Caco-2 (cell line): ENCODE measurements at regions not wholly inside any gene's neighbourhood (a gene's known extent, or its start where the extent isn't known, plus 50 kb on each side); places are given as distances from the start of the nearest gene placed in this dataset.

Experiments used
- BruUV-seq: library from RNA; stranded (reverse); fragments of 400-500 nt; replicated peaks from 2 replicates; lab custom pipeline; 2021; lab: Mats Ljungman, UMichigan
- CTCF ChIA-PET: fragments of 300-600 bp; sonication (Branson Sonifier 250); formaldehyde crosslinking; loops from one replicate; lab custom pipeline; 2022; ENCODE audit warnings: antibody characterized with exemption; lab: Charles Lee
- POLR2A ChIA-PET: fragments of 300-600 bp; sonication (Branson Sonifier 250); formaldehyde crosslinking; loops from one replicate; lab custom pipeline; 2022; ENCODE audit warnings: antibody characterized with exemption; lab: Charles Lee
- DNase-seq, 2 experiments: peaks; one replicate each; pipeline versions ENCODE4 v3.0.0 to v3.0.0-alpha.2; 2020 to 2022
- H3K27me3 ChIP-seq: replicated peaks from 2 replicates; pipeline ENCODE4 v1.6.0; 2011; ENCODE audit warnings: low read length; ENCODE audit not compliant: control insufficient read depth, insufficient read depth
- H3K36me3 ChIP-seq: 2 replicates; pipeline ENCODE4 v1.5.1; 2011; ENCODE audit warnings: low read length; ENCODE audit not compliant: control insufficient read depth, insufficient read depth
- H3K4me1 ChIP-seq: fragments of 250-450 bp; sonication (Bioruptor Pico); 2 replicates; pipeline ENCODE4 v1.5.1; 2020; ENCODE audit warnings: mild to moderate bottlenecking
- H3K4me3 ChIP-seq: 2 replicates; pipeline ENCODE4 v1.5.1; 2011; ENCODE audit warnings: low read depth, mild to moderate bottlenecking, control low read depth, low read length
- H3K9me3 ChIP-seq: fragments of 250-450 bp; sonication (Bioruptor Pico); 2 replicates; pipeline ENCODE4 v1.5.1; 2020; ENCODE audit warnings: mild to moderate bottlenecking, moderate library complexity
- H3K27ac Mint-ChIP-seq: one replicate; pipeline ENCODE4 v1.8.0; 2022; ENCODE audit warnings: mixed read lengths; ENCODE audit not compliant: unreplicated experiment
- H3K27me3 Mint-ChIP-seq: one replicate; pipeline ENCODE4 v1.8.0; 2022; ENCODE audit warnings: mixed read lengths; ENCODE audit not compliant: insufficient read depth, unreplicated experiment
- H3K36me3 Mint-ChIP-seq: one replicate; pipeline ENCODE4 v1.8.0; 2022; ENCODE audit warnings: mild to moderate bottlenecking, mixed read lengths; ENCODE audit not compliant: insufficient read depth, unreplicated experiment
- H3K4me1 Mint-ChIP-seq: one replicate; pipeline ENCODE4 v1.8.0; 2022; ENCODE audit warnings: low read depth, mixed read lengths; ENCODE audit not compliant: unreplicated experiment
- H3K4me3 Mint-ChIP-seq: one replicate; pipeline ENCODE4 v1.8.0; 2022; ENCODE audit warnings: mild to moderate bottlenecking, moderate library complexity, mixed read lengths; ENCODE audit not compliant: unreplicated experiment
- H3K9me3 Mint-ChIP-seq: one replicate; pipeline ENCODE4 v1.8.0; 2022; ENCODE audit warnings: mixed read lengths; ENCODE audit not compliant: unreplicated experiment
- intact Hi-C: fragments of 100-400 bp; cut with micrococcal nuclease; formaldehyde crosslinking; loops from one replicate; pipeline ENCODE4 v1.10.0; 2022; ENCODE audit not compliant: unreplicated experiment
- TF ChIP-seq, protein P1 (sequence below), 2 experiments: fragments of 200-600 bp in 1 of 2; IDR thresholded peaks; 1 replicate in 1 of 2; 2 replicates in 1 of 2; pipeline versions ENCODE4 v1.5.1 to v1.8.0; 2011 to 2022; ENCODE audit warnings: antibody characterized with exemption in 1 of 2, control low read depth in 1 of 2, inconsistent platforms in 1 of 2, low read depth in 1 of 2, low read length in 1 of 2, mild to moderate bottlenecking in 1 of 2, moderate library complexity in 1 of 2; ENCODE audit not compliant: insufficient read depth in 1 of 2, severe bottlenecking in 1 of 2, unreplicated experiment in 1 of 2

DNA sequence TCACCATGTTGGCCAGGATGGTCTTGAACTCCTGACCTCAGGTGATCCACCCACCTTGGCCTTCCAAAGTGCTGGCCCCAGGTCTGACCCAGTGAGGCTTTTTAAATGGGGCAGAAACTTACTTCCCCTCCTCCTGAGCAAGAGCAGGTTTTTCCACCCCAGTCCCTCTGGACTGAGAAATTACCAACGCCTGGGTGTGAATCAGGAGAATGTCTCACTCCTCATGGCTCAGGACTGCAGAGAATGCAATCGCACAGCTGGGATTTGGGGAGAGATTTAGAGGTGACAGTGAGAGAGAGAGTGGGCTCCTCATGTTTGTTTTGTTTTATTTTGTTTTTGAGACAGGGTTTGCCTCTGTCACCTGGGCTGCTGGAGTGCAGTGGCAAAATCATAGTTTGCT is 203.6 kb downstream of the RAB11FIP4 start:
- Mint-ChIP-seq H3K36me3 (no peaks in the 10 kb centered on the region), H3K27ac (no peak overlapping the region), H3K27me3 (no peaks in the 10 kb centered on the region), H3K4me3 (no peak overlapping the region), H3K4me1 (peaks cover 15% of the 10 kb centered on the region), H3K9me3 (no peaks in the 10 kb centered on the region)
- intact Hi-C loops, result no loop called here
- ChIA-PET CTCF (no interaction called here), POLR2A (no interaction called here)
- BruUV-seq, result no TSS peak
- peak in 1 of 2 experiments; percentile 11 for DNase-seq
- H3K4me3 ChIP-seq, result no peak overlapping the region
- H3K27me3 ChIP-seq, result no peaks in the 10 kb centered on the region
- TF ChIP-seq, protein P1, sequence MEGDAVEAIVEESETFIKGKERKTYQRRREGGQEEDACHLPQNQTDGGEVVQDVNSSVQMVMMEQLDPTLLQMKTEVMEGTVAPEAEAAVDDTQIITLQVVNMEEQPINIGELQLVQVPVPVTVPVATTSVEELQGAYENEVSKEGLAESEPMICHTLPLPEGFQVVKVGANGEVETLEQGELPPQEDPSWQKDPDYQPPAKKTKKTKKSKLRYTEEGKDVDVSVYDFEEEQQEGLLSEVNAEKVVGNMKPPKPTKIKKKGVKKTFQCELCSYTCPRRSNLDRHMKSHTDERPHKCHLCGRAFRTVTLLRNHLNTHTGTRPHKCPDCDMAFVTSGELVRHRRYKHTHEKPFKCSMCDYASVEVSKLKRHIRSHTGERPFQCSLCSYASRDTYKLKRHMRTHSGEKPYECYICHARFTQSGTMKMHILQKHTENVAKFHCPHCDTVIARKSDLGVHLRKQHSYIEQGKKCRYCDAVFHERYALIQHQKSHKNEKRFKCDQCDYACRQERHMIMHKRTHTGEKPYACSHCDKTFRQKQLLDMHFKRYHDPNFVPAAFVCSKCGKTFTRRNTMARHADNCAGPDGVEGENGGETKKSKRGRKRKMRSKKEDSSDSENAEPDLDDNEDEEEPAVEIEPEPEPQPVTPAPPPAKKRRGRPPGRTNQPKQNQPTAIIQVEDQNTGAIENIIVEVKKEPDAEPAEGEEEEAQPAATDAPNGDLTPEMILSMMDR (IDR thresholded peaks at IDR 0.05; ENCODE audit: insufficient read depth in 1 of 2, low read depth in 1 of 2, low read length in 1 of 2, severe bottlenecking in 1 of 2, unreplicated experiment in 1 of 2), result no peak
- no peaks in the 10 kb centered on the region for H3K9me3 ChIP-seq
- no peaks in the 10 kb centered on the region for H3K36me3 ChIP-seq
- H3K4me1 ChIP-seq, result peaks cover 23% of the 10 kb centered on the region

DNA sequence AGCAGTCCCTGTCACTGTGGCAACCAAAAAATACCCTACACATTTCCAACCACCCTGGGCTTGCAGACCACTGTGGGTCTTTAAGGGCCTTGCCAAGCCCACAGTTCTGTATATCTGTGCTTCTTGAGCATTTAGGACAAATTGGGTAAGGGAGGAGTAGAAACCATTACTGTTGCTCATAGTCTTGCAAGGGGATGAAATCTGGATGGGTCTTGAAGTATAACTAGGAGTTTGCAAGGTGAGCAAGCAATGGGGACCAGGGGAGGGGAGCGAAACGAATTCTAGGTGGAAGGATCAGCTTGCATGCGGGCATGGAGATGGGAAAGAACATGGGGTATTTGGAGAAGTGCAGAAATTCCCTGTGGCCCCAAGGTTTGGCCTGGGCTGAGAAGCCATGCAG is 202.9 kb downstream of the RAB11FIP4 start:
- Histone ChIP-seq H3K9me3 (no peaks in the 10 kb centered on the region), H3K4me1 (peaks cover 17% of the 10 kb centered on the region), H3K27me3 (no peaks in the 10 kb centered on the region), H3K4me3 (no peak overlapping the region), H3K36me3 (no peaks in the 10 kb centered on the region)
- peak in 1 of 2 experiments; percentile 8 for DNase-seq
- Mint-ChIP-seq H3K4me3 (no peak overlapping the region), H3K9me3 (no peaks in the 10 kb centered on the region), H3K4me1 (peaks cover 13% of the 10 kb centered on the region), H3K27me3 (no peaks in the 10 kb centered on the region), H3K27ac (no peak overlapping the region), H3K36me3 (peaks cover 4% of the 10 kb centered on the region)
- POLR2A ChIA-PET, result no interaction called here
- CTCF ChIA-PET, result no interaction called here
- intact Hi-C loops, result no loop called here
- TF ChIP-seq, protein P1 (IDR thresholded peaks at IDR 0.05; ENCODE audit: insufficient read depth in 1 of 2, low read depth in 1 of 2, low read length in 1 of 2, severe bottlenecking in 1 of 2, unreplicated experiment in 1 of 2), result no peak
- BruUV-seq, result no TSS peak

DNA sequence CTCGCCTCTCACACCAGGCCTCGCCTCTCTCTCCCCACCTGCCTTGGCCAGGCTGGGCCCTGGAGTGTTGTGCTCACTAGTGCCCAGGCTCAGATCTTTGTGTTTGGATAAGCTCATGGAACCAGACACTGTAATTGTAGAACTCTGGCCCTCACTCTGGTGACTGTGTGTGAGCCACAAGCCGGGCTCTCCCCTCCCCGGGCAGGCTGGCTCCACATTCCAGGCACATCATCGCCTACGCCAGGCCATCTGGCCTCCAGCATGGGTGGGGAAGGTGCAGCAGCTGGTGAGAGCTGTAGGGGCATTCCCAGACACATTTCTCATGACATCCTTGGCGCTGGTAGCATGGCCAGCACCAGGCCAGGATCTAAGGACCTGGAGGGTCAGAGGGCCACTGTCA is 202.3 kb downstream of the RAB11FIP4 start:
- ChIA-PET CTCF (no interaction called here), POLR2A (no interaction called here)
- intact Hi-C loops, result no loop called here
- Histone ChIP-seq H3K36me3 (no peaks in the 10 kb centered on the region), H3K9me3 (no peaks in the 10 kb centered on the region), H3K27me3 (no peaks in the 10 kb centered on the region), H3K4me1 (peaks cover 11% of the 10 kb centered on the region), H3K4me3 (no peak overlapping the region)
- H3K27ac Mint-ChIP-seq, result no peak overlapping the region
- peak in 1 of 2 experiments; percentile 21 for DNase-seq
- no peaks in the 10 kb centered on the region for H3K9me3 Mint-ChIP-seq
- no peak overlapping the region for H3K4me3 Mint-ChIP-seq
- no peaks in the 10 kb centered on the region for H3K27me3 Mint-ChIP-seq
- TF ChIP-seq, protein P1 (IDR thresholded peaks at IDR 0.05; ENCODE audit: insufficient read depth in 1 of 2, low read depth in 1 of 2, low read length in 1 of 2, severe bottlenecking in 1 of 2, unreplicated experiment in 1 of 2), result no peak
- H3K36me3 Mint-ChIP-seq, result peaks cover 5% of the 10 kb centered on the region
- H3K4me1 Mint-ChIP-seq, result peaks cover 6% of the 10 kb centered on the region
- BruUV-seq, result no TSS peak
